A172 (cell line): ENCODE measurements at regions not wholly inside any gene's neighbourhood (a gene's known extent, or its start where the extent isn't known, plus 50 kb on each side); places are given as distances from the start of the nearest gene placed in this dataset.
"Not testable (repeated sequence)": the region's sequence is repeated elsewhere in the genome, so short reads cannot be mapped to it uniquely, and the experiment has no call there.

Experiments used
- DNase-seq: peaks from one replicate; pipeline ENCODE4 v3.0.0-alpha.2; 2015; ENCODE audit warnings: low spot score

DNA sequence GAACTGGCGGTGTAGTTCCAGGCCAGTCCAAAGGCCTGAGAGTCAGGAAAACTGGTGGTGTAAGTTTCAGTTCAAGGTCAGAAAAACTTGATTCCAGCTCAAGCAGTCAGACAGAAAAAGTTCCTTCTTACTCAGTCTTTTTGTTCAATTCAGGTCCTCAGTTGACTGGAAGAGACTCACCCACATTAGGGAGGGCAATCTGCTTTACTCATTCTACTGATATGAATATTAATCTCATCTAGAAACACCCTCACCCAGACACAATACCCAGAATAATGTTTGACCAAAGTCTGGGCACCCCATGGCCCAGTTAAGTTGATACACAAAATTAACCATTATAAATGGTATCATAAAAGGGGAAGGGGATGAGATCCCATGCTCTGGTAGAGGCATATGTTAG is 50.1 kb upstream of the LTA4H start:
- no peak for DNase-seq

DNA sequence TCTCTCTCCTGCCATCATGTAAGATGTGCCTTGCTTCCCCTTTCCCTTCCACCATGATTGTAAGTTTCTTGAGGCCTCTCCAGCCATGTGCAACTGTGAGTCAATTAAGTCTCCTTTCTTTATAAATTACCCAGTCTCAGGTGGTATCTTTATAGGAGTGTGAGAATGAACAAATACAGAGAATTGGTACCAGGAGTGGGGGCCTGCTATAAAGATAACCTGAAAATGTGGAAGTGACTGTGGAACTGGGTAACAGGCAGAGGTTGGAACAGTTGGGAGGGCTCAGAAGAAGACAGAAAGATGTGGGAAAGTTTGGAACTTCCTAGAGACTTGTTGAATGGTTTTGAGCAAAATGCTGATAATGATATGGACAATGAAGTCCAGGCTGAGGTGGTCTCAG is 50.8 kb upstream of the LTA4H start:
- not testable (repeated sequence) for DNase-seq

DNA sequence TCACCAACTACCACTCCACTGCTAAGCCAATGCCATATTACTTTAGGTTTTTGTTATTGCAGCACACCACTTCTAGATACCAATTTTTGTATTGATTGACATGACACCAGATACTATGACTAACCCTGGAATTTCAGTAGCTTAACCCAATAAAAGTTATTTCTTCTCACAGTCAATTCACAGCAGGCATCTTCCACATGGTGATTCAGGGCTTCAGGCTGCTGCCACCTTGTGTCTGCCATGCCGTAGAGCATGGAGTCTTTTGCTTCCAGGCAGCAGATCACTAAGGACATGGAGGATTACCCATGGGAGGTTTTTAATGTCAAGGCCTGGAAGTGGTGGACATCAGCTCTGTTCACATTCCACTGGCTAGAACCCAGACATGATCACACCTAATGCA is 56.4 kb upstream of the LTA4H start:
- no peak for DNase-seq

DNA sequence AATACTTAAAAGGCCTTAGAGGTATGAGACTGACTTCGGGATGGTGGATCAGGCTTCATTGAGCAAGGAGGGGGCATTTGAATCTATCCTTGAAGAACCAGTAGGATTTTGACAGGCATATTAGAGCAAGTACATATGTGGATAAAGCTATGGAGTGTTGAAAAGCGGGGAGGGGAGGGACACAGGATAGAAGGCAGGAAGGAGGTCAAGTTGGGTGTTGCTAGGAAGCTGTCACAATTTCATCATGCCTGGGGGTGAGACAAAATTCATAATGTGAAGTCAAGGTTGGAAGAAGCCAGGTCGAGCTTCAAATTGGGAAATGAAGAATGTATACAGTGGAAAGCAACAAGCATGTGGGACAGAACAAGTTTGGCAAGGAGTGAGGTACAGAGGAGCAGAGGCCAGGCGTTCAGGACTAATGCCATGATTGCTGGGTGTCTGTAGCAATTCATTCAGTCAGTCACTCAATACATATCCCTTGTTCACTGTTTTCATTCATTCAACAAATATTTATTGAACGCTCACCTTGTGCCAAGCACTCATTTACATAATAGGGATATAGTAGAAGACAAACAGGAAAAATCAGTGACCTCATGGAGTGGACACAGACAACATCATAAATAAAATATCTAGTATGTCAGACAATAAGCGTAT is 58.3 kb upstream of the LTA4H start:
- DNase-seq = no peak

DNA sequence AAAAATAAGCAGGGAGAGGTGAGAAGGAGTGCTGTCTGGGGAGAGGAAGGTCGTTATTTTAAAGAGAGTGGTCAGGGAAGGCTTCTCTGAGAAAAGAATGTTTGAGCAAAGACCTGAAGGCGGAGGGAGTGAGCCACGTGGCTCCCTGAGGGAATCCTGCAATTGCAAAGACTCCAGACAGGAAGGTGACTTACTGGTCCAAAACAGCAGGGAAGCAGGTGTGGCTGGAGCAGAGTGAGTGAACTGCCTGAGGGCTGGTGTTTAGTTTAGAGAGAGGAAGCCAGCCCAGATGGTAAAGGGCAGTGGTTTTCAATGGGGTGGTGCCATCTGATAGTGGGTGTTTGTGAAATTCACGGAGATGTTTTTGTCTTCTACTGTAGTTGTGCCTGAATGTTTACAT is 58.8 kb upstream of the LTA4H start:
- DNase-seq = peak; percentile 82

DNA sequence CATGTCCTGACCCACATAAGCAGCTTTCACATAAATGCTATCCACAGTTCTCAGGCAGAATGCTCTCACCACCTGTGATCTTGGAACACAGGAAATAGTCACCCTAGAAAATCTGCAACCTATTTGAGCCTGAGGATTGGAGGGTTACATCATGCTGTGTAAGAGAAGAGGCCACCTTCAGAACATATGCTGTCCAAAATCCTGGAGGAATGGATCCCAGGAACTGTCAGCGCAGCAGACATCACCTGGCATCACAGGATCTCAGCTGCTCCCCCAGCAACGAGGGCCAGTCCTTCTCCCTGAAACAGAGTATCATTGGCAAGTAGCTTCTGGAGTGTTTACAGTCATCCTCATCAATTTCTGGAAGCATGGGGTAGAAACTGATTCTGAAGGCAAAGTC is 63.2 kb upstream of the LTA4H start:
- no peak for DNase-seq

DNA sequence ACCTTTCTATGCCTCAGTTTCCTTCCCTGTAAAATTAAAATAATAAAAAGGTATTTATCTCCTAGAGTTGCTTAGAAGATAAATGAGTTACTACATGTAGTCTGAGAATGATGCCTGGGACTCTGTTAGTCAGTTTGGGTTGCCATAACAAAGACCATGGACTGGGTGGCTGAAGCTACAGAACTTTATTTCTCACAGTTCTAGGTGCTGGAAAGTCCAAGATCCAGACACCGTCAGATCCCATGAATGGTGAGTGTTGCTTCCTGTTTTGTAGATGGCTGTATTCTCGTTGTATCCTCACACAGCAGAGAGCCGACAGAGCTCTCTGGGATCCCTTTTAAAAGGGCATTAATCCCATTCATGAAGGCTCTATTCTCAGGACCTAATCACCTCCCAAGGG is 64.0 kb upstream of the LTA4H start:
- no peak for DNase-seq

DNA sequence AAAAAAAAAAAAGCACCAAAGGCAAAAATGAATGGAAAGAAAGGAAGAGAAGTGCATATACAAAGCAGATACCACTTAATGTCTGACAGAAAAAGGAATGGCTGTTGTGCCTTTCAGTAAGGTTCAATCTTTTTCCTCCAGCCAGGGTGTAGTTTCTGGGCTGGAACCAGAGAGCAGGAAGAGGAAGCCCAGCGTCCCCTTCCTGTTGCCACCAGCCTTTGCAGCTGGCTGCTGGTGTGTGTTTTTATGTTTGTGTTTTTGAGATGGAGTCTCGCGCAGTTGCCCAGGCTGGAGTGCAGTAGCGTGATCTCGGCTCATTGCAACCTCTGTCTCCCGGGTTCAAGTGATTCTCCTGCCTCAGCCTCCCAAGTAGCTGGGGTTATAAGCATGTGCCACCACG is 64.6 kb upstream of the LTA4H start:
- DNase-seq = no peak

DNA sequence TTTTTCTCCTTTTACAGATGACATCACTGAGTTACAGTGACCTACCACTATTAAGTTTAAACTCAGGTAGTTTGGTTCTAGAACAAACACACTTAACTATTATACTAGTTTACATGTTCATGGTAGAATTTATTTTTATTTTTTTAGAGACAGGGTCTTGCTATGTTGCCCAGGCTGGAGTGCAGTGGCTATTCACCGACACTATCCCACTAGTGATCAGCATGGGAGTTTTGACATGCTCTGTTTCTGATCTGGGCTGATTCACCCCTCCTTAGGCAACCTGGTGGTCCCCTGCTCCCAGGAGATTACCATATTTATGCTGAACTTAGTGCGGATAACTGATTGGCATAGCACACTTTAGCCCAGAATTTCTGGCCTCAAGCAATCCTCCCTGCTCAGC is 66.4 kb upstream of the LTA4H start:
- DNase-seq = no peak

DNA sequence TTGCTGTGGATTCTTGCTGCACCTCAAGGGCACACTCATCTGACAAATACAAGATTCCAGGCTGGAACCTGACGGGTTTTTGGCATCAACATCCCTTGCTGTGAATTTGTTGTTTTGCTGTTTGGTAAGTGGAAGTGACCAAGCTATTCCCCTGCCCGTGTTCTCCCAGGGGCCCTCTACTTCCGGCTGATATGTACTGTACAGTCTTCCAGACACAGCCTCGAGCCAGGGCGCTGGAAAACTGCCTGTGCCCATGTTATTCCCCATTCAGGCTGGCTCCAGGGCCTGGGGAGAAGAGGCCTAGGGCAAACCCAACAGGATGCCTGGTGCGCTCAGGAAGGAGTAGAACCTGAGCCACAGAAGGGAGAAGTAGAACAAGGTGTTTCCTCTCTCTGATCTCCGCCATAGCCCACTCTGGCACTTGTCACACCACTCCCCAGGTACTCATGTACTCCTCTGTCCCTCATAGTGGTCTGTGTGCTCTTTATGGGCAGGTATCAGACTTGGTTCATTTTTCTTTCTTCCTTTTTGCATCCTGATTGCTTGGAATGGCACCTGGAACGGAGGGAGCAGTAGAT is 67.8 kb upstream of the LTA4H start:
- DNase-seq = no peak

DNA sequence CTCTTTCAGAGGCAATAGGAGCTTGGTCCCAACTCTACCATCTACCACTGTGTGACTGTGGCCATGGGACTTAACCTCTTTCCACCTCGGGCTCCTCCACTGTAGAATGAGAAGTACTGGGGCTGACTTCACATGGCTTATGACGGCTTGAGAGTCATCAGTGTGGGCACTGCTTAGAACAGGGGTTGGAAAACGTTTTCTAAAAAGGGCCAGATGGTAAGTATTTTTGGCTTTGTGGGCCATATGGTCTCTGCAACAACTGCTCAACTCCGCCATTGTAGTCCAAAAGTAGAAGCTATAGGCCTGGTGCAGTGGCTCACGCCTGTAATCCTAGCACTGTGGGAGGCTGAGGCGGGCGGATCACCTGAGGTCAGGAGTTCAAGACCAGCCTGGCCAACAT is 69.2 kb upstream of the LTA4H start:
- DNase-seq = no peak

DNA sequence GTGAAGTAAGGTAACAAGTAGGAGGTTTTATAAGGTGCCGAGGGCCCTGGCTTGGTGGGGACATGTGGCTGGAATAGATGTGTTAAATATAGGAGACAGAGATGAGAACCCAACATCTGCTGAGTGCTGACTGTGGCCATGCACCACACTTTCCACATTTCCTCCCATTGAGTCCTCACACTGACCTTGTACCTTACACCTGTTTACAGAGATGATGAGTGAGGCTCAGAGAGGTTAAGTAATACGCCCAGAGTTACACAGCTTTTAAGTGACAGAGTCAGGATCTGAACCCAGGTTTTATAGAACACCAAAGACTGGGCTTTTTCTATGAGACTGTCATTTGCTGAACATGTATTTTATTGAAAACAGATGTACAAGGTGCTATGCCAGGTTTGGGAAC is 70.8 kb upstream of the LTA4H start:
- DNase-seq = no peak

DNA sequence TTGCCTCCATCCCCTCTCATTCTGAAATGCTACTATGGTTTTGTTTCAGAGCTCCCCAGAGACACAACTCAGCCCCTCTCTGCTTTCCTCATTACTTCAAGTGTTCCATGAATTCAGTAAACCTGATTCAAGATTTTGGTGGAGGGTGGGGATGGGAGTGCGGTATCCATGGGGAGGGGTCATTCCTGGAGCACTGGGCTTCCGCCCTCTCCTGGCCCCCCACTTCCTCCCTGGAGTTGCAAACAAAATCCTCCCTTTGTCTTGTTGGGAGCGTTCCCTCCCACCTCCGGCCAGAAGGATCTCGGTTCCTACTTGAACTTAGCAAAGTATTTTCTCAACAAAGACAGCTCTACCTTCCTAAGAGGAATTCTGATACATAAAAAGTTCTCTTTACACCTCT is 71.8 kb upstream of the LTA4H start:
- no peak for DNase-seq

DNA sequence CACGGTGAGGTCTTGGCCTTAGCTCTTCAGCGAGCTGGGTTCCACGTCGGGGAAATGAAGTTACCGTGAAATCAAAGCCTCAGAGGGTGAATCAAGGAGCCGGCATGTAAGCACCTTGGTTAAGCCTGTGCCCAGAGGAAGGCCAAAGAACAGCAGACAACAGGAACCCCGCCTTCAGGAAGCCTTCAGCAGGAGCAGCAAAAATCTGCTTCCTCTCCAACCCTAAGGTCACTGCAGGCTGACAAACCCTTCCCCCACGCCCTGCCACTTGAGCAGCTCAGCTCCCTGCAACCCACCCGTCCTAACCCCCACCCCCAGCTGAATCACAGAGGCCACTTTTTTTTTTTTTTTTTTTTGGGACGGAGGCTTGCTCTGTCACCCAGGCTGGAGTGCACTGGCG is 72.9 kb upstream of the LTA4H start:
- DNase-seq = no peak

DNA sequence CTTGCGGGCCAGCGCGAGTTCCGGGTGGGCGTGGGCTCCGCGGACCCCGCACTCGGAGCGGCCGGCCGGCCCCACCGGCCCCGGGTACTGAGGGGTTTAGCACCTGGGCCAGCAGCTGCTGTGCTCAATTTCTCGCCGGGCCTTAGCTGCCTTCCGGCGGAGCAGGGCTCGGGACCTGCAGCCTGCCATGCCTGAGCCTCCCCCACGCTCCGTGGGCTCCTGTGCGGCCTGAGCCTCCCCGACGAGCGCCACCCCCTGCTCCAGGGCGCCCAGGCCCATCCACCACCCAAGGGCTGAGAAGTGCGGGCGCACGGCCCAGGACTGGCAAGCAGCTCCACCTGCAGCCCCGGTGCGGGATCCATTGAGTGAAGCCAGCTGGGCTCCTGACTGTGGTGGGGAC is 73.6 kb upstream of the LTA4H start:
- not testable (repeated sequence) for DNase-seq

DNA sequence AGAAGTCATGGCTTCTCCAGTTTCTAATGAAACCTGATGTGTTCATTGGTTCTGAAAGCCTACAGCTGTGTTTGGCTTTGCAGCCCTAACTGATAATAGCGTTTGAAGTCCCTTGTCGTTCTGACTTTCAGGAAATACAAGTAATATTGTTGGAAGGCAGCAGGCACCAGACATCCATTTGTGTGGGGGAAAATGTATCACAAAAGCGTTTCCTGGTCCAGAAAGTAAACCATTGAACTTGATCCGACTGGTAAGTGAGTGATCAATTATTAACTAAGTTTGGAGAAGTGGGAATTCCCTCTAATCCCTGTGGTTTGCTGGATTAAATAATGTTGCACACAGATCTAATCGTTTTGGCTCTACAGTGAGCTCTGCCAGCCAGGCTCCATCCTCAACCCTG is 77.3 kb upstream of the LTA4H start:
- no peak for DNase-seq

DNA sequence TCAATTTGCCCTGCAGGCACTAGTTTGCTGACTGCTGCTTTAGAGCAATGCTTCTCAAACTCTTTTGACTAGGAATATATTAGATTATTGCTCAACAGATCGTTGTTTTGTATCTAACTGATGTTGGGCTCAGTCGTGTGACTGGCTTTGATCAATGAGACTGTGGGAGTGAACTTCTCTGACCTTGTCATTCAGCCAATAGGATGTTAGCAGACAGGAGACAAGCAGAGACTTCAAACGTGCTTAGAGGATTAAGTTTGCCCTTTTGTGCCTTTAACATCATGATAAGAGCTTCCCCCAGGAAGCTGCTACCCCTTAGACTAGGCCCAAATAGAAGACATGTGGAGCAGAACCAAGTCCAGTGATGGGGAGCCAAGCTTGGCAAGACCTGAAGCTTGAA is 76.7 kb upstream of the ELK3 start:
- DNase-seq = no peak

DNA sequence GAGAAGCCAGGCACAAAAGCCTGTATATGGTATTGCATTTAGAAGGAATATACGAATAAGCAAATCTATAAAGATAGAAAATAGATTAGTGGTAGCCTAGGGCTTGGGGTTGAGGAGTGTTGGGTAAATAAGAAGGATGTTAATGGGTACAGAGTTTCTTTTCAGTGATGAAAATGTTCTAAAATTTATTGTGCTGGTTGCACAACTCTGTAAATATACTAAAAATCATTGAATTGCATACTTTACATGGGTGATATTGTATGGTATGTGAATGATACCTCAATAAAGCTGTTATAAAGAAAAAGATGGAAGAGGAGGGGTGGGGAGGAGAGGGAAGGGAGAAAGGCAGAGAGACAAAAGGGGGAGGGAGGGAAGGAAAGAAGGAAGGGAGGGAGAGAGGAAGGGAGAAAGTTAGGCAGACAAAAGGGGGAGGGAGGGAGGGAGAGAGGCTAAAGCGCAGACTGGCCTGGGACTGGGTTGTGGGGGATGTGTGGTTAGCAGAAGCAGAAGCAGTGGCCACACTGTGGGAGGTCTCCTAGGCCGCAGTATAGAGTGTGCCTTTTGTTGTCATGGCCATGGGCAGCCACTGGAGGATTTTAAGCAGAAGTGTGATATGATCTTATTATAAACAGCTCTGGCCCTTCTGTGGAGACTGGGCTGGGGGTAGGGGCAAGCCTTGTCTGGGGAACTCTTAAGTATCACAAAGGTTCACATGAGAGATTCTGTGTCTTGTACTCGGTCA is 73.6 kb upstream of the ELK3 start:
- no peak for DNase-seq

DNA sequence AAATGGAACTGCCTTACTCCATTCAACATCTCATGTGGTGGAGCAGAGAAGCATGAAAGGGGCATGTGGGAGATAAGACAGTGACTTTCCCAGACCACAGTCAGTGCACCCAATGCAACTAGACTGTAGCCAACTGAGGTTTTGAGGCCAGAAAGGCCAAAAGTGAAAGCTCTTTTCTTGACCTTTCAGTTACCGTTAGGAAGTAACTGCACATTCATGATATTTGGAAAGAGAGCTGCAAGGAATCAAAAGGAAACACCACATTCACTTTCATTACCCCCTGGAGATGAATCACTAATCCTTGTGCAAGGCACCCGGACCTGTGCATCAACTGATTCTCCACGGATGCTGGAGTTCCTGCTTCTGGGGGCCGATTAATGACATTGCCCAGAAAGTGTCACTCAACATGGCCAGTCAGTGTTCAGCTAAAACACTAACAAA is 72.9 kb upstream of the ELK3 start:
- no peak for DNase-seq

DNA sequence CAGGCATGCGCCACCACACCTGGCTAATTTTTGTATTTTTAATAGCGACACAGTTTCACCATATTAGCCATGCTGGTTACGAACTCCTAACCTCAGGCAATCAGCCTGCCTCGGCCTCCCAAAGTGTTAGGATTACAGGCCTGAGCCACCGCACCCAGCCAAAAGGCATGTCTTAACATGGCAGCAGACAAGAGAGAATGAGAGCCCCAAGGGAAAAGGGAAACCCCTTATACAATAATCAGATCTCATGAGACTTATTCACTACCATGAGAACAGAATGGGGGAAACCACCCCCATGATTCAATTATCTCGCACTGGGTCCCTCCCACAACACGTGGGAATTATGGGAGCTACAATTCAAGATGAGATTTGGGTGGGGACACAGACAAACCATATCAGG is 65.9 kb upstream of the ELK3 start:
- DNase-seq = not testable (repeated sequence)

DNA sequence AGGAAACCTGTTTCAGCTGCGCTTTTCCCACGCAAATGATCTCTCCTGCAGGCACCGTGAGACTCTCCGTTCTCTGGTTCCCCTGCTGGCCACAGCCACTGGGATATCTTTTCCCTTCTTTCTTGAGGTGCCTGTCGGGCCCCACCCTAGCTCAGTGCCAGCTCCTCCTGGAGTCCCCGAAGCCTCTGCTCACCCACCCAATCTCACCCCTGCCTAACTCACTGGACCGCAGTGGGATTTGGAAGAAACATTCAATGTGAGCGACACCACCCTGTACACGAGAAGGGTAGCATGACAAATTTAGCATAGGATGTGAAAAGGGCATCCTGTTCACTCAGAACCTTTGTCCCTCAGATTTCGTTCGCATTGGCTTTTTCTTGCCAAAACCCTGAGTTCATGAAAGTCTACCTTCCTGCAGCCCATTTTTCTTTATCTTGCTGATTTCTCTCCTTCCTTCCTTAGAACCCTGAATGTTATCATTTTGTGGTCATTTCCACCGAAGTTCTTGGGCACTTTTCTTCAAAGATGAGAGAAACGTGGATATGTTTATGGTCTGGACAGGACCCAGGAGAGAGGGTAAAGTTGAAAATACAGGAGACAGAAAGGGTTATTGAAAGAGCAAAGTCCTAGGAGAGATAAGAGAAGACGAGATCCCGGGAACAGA is 63.6 kb upstream of the ELK3 start:
- DNase-seq = no peak

DNA sequence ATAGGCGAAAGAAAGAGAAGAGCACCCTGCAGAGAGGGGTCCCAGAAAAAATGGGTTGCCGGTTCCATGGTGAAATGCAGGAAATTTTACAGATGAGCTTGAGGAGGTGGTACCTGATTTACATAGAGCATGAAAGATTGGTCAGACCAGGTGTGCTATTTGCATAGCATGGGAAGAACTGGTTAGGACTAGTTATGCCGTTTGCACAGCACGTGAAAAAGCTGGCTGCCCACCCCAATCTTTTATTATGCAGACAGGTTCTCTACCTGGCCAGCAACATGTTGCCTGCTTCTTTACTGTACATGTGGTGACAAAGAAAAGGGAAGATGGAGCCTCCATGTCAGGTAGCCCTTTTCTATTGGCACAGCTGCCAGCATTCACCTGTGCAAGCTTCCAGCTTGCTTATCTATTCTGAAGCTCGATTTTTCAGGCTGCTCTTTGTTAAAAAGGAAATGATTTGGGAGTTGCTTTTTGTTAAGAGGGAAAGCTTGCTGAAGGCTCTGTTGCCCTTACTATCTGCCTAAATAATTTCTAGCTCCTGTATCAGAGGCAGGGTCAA is 62.9 kb upstream of the ELK3 start:
- no peak for DNase-seq

DNA sequence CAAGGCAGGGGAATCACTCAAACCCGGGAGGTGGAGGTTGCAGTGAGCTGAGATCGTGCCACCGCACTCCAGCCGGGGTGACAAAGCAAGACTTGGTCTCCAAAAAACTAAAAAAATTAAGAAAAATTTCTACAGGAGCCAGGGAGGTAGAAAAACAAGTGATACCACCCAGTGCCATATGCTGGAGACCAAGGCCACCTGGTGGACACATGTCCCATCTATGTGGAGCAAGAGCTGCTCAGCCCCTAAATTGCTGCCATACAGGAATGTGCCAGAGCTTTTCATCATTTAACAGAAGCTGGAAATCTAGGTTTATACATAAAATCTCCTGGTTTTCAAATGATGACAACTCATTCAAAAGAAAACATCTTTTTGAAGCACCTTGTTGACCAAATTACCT is 61.4 kb upstream of the ELK3 start:
- DNase-seq = no peak
